GM19239 (cell line): ENCODE measurements at regions not wholly inside any gene's neighbourhood (a gene's known extent, or its start where the extent isn't known, plus 50 kb on each side); places are given as distances from the start of the nearest gene placed in this dataset.
"Not testable (repeated sequence)": the region's sequence is repeated elsewhere in the genome, so short reads cannot be mapped to it uniquely, and the experiment has no call there.

Experiments used
- DNase-seq: peaks from one replicate; pipeline ENCODE4 v3.0.0; 2011; ENCODE audit warnings: low spot score; ENCODE audit not compliant: insufficient read length
- FAIRE-seq: peaks from 2 replicates; lab custom pipeline; 2011; peaks lifted over from hg19 to GRCh38; lab: Jason Lieb, UNC

- no peak for DNase-seq
- no peak for FAIRE-seq
These were observed 825.3 kb upstream of the GRM7 start for GRCh38 chr3:6035626-6036025.

DNA sequence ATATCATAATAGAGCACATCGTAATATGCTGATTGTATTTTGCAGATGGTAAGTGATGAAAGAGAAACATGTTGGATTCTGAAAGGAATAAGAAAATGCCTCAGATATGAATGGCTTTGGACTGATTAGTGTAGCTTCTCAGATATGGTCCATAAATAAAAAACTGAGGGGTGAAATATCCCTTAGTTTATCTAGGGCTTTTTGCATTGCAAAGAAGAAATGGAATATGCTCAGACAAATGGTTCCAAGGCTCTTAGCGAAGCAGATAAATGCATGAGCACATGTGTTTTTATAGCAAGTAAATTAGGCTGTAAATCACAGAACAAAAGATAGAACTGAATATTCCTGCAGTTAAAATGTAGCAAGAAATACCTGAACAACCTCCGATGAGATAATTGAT lies 820.9 kb upstream of the GRM7 start:
- no peak for FAIRE-seq
- no peak for DNase-seq

- FAIRE-seq = no peak
These were observed 819.0 kb upstream of the GRM7 start for GRCh38 chr3:6041894-6042293.

GRCh38 chr3:6047016-6047415 lies 813.9 kb upstream of the GRM7 start:
- no peak for DNase-seq
- no peak for FAIRE-seq

More at GRCh38 chr3:6041894-6042293, 819.0 kb upstream of the GRM7 start:
- no peak for DNase-seq

DNA sequence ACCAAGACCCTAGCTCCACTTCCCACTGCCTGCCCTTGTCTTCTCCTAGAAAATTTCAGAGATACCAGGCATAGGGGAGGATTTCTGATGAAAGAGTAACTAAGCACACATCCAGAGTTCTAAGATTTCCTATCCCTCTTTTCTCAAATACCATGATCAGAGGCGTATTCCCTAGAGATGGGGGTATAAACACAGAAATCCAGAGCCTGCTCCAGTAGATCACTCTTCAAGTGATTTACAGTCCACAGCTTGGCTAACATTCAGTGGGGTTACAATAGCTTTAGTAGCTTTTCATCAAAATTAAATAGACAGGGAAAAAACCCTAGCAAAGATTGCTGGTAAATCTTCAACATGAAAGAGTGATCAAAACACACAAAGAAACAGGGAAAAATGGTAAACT lies 800.7 kb upstream of the GRM7 start:
- FAIRE-seq = no peak
- no peak for DNase-seq

DNA sequence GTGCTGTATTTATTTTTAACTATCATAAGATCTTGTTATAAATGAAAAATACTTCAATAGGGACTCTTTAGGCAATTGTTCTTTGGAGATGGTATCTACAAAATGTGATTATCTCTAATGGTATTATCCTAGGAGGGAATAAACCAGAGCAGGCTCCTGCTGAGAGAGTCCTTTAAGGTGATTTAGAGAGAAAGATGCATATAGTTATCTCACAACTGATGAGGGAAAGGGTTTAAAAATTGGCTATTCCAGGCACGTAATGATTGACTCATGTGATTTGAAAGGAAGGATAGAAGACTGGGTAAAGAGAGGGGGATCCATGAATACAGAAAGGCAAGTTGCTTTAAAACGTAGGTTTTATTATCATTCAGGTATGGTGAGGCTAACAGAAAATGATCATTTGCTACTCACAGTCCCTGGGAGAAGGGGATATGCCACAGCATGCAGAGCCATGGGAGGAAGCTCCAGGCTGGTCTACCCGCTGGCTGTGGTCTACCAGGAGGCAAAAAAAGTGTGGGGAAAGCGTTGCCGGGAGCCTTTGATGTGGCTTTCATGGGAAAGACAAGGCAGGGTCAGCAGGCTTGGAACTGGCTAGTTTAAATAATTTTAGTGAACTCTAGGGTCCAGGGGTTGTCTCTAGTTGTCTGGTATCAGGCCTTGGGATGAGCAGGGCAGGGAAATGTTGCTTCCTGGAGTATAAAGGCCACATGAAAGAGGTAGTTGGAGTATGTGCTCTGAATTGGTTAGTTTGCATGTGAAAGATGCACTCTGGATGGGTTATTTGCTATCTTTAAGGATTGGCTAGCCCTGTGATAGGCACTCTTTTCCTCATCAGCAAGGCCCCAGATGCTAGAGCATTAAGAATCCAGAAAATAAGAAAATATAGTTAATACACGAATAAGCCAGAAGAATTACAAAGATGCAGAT lies 798.4 kb upstream of the GRM7 start:
- no peak for DNase-seq
- FAIRE-seq = no peak

DNA sequence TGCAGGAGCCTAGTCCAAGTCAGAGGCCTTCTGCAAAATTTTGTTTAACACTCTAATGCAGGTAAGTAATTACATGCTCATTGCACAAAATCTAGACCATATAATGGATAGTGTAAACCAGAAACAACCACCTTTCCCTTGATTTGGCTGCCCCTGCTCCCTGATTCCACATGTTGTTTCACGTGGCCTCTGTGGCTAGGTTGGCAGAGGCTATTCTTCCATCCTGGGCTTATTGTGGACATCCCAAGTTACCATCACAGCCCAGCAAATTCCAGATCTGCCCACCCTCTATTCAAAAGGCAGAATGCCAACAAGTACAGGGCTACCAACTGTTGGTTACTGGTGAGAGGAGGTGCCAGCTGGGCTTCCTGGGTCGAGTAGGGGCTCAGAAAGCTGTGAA lies 794.5 kb upstream of the GRM7 start:
- FAIRE-seq (no peak), DNase-seq (no peak)

DNA sequence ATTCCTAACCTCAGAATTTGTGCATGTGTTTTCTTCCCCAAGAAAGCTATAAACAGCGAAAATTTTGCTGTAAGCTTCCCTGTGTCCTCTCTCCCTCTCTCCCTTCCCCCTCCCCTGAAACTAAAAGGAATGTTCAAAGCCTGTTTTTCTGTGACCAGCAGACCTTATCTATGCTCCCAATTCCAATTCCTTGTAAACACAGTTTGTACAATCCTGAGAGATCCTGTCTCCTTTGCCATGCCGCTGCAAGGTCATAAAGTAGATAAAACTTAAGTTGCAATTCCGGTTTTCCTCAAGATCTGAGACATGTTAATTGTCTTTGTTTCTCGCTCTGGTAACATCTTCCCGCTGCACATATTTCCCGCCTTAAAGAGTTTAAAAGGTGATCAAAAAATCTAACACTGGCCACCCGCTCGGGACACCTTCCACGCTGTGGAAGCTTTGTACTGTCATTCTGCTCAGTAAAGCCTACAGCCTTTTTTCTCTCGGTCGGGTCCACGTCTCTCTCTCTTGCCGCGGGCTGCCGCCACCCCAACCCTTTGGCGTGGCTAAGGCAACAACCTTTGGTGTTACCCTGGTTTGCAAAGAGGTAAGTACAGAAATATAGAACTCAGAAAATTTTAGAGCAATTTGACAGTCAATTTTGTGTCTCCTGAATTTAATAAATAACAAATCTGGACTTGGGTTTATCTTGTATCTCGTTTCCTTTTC lies 793.9 kb upstream of the GRM7 start:
- DNase-seq, FAIRE-seq: not testable (repeated sequence)

GRCh38 chr3:6074952-6075351 lies 786.0 kb upstream of the GRM7 start:
- FAIRE-seq = no peak
- DNase-seq = no peak

DNA sequence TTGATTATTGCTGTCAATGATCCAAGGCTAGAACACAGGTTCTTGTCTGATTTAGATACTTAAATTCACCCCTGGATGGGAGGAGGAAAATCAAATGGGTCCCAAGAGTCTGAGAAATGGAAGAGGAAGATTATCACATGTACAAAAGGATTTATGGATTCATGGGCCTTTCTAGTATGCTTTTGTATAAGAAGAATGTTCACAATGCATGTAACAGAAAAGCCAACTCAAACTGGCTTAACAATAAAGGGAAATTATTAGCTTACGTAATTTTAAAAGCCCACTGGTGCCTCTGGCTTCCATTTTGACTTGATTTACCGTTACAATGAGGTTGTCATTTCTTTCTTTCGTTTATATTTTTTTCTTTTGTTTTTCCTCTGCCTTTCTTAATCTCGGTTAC lies 782.5 kb upstream of the GRM7 start:
- FAIRE-seq (no peak), DNase-seq (no peak)

DNA sequence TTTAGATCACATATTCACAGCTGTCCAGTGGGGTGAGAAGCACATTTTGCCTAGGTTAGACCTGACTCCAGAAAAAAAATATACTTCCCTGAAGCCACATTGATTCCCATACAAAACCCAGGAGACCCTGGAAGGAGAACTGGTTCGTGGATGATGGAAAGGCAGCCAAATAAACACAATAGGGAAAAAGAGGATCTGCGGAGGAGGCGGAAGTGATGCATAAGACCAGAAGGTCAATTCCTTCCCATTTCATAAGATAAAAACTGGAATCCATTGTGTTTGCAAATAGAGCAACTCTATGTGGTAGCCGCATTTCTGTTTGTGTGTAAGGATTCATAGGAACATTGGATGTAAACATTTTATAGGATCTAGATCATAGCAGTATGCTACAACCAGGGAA lies 781.9 kb upstream of the GRM7 start:
- DNase-seq (no peak), FAIRE-seq (no peak)

DNA sequence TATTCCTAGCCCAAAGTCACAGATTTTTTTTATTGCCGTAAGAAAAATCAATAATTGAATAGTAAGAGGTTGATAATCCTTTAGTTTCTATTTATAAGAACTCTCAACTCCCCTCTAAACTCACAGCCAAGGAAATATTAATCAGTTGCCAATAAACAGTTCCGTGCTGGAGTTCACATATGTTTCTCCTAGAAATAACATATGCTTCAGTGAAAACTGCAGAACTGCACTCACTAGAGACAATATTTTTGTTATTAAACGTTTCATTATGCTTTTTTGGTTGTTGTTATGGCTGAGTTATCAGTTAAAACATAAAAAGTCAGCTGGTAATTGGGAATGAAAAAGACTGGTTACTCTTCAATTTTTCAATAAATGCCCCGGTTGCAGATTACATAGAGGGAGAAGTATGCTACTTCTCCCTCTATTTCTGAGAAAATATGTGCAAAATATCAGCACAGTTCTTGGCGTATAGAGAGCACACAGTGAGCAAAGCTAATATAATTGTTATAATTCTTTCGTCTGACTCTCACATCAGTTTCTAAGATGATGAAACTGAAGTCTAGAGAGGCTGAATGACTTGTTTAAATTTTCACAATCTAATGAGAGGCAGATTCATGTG lies 781.2 kb upstream of the GRM7 start:
- FAIRE-seq (no peak), DNase-seq (no peak)

DNA sequence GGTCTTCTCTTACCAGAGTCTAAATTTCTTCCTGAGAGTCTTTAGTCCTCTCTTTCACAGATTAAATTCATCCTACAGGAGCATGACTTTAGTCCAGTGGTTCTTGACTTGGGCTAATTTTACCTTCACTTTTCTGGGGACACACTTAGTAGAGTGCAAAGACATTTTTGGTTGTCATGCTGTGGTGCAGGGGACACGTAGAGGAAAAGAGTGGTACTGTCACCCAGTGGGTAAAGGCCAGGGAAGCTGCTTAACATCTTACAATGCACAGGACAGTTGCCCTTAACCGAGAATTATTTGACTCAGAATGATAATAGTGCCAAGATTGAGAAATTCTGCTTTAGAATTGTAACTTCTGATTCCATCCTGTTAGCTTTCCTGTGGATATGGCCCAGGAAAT lies 772.5 kb upstream of the GRM7 start:
- DNase-seq = no peak
- FAIRE-seq = no peak

- no peak for DNase-seq
- FAIRE-seq = no peak
These were observed 771.1 kb upstream of the GRM7 start for GRCh38 chr3:6089780-6090179.

GRCh38 chr3:6091262-6091661 lies 769.7 kb upstream of the GRM7 start:
- no peak for DNase-seq
- FAIRE-seq = no peak

- FAIRE-seq = no peak
- DNase-seq = no peak
These were observed 765.9 kb upstream of the GRM7 start for GRCh38 chr3:6095006-6095405.

GRCh38 chr3:6097021-6097420 lies 763.9 kb upstream of the GRM7 start:
- DNase-seq (no peak), FAIRE-seq (no peak)

DNA sequence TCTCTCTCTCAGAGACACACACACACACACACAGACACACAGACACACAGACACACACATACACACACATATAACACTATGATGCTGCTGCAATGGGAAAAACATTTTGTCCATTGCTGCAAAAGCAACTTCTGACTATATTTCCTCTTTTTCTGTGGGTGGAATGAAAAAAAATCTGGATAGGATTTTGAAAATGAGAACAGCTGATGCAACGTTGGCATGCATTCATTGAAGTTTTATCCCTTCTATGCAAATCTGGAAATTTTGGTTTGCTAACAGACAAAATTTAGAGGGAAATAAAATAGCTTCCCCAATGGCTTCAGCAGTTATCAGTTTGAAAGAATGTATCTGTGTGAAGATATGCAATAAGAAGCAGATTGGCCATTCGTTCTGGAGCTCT lies 763.4 kb upstream of the GRM7 start:
- no peak for FAIRE-seq
- DNase-seq = no peak

GRCh38 chr3:6098516-6099157 lies 762.3 kb upstream of the GRM7 start:
- DNase-seq (no peak), FAIRE-seq (no peak)

GRCh38 chr3:6099458-6100075 lies 761.3 kb upstream of the GRM7 start:
- no peak for DNase-seq
- FAIRE-seq = no peak
